ENCODE measurements at regions not wholly inside any gene's neighbourhood (a gene's known extent, or its start where the extent isn't known, plus 50 kb on each side); places are given as distances from the start of the nearest gene placed in this dataset.

GRCh38 chr5:58403822-58404433 lies 56.0 kb downstream of the PLK2 start:
- DNase-seq (ENCODE audit: low read depth in 2 of 3, low spot score in 2 of 3): no peak

GRCh38 chr5:58401701-58402100 lies 58.2 kb downstream of the PLK2 start:
- DNase-seq (ENCODE audit: low read depth in 2 of 3, low spot score in 2 of 3): no peak

GRCh38 chr5:58400737-58401136 lies 59.1 kb downstream of the PLK2 start:
- DNase-seq (ENCODE audit: low read depth in 2 of 3, low spot score in 2 of 3): no peak

- no peak for DNase-seq (ENCODE audit: low read depth in 2 of 3, low spot score in 2 of 3)
Observed at GRCh38 chr5:58399951-58400350, 59.9 kb downstream of the PLK2 start.

- DNase-seq (ENCODE audit: low read depth in 2 of 3, low spot score in 2 of 3): no peak
Observed at GRCh38 chr5:58394339-58394738, 65.5 kb downstream of the PLK2 start.

GRCh38 chr5:58393716-58394115 lies 66.2 kb downstream of the PLK2 start:
- DNase-seq (ENCODE audit: low read depth in 2 of 3, low spot score in 2 of 3): no peak

GRCh38 chr5:58392496-58392895 lies 67.4 kb downstream of the PLK2 start:
- no peak for DNase-seq (ENCODE audit: low read depth in 2 of 3, low spot score in 2 of 3)

GRCh38 chr5:58383448-58383847 lies 76.4 kb downstream of the PLK2 start:
- no peak for DNase-seq (ENCODE audit: low read depth in 2 of 3, low spot score in 2 of 3)

- DNase-seq (ENCODE audit: low read depth in 2 of 3, low spot score in 2 of 3): no peak
Observed at GRCh38 chr5:58382131-58382534, 77.8 kb downstream of the PLK2 start.

GRCh38 chr5:58381566-58381965 lies 78.3 kb downstream of the PLK2 start:
- no peak for DNase-seq (ENCODE audit: low read depth in 2 of 3, low spot score in 2 of 3)

- DNase-seq (ENCODE audit: low read depth in 2 of 3, low spot score in 2 of 3): no peak
Observed at GRCh38 chr5:58380655-58381054, 79.2 kb downstream of the PLK2 start.

- DNase-seq (ENCODE audit: low read depth in 2 of 3, low spot score in 2 of 3): no peak
Observed at GRCh38 chr5:58378613-58379390, 81.1 kb downstream of the PLK2 start.

GRCh38 chr5:58370606-58371005 lies 89.3 kb downstream of the PLK2 start:
- no peak for DNase-seq (ENCODE audit: low read depth in 2 of 3, low spot score in 2 of 3)

GRCh38 chr5:58369513-58370190 lies 90.2 kb downstream of the PLK2 start:
- DNase-seq (ENCODE audit: low read depth in 2 of 3, low spot score in 2 of 3): no peak

- no peak for DNase-seq (ENCODE audit: low read depth in 2 of 3, low spot score in 2 of 3)
Observed at GRCh38 chr5:58366461-58366860, 93.4 kb downstream of the PLK2 start.

- no peak for DNase-seq (ENCODE audit: low read depth in 2 of 3, low spot score in 2 of 3)
Observed at GRCh38 chr5:58365791-58366190, 94.1 kb downstream of the PLK2 start.

- DNase-seq (ENCODE audit: low read depth in 2 of 3, low spot score in 2 of 3): no peak
Observed at GRCh38 chr5:58363461-58364249, 96.2 kb downstream of the PLK2 start.

GRCh38 chr5:58362135-58362534 lies 97.8 kb downstream of the PLK2 start:
- no peak for DNase-seq (ENCODE audit: low read depth in 2 of 3, low spot score in 2 of 3)

- no peak for DNase-seq (ENCODE audit: low read depth in 2 of 3, low spot score in 2 of 3)
Observed at GRCh38 chr5:58360794-58361193, 99.1 kb downstream of the PLK2 start.

- DNase-seq (ENCODE audit: low read depth in 2 of 3, low spot score in 2 of 3): no peak
Observed at GRCh38 chr5:58359981-58360380, 99.9 kb downstream of the PLK2 start.

GRCh38 chr5:58358501-58359178 lies 101.2 kb downstream of the PLK2 start:
- no peak for DNase-seq (ENCODE audit: low read depth in 2 of 3, low spot score in 2 of 3)
